ENCODE measurements at regions not wholly inside any gene's neighbourhood (a gene's known extent, or its start where the extent isn't known, plus 50 kb on each side); places are given as distances from the start of the nearest gene placed in this dataset.
A peak's percentile ranks its signal among the peaks of the same experiment; 100 is the strongest.
"Not testable (repeated sequence)": the region's sequence is repeated elsewhere in the genome, so short reads cannot be mapped to it uniquely, and the experiment has no call there.

DNA sequence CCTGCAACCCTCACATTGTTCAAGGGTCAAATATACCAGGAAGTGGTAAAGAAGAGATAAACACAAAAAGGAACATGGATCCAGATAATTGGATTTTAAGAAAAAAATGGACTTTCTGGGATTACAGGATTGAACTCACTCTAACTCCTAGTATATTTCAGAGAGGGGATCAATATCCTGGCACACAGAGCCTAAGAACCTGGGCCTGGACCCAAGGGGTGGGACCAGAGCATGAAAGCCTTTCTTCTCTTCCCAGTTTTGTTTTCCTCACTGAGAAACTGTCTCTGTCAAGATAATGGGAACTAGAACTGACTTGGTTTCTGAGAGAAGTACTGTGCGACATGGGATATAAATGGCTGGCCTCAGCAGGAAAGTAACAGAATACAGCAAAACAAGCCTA, 422.8 kb upstream of the STXBP6 start:
- in situ Hi-C loops (cut with HindIII; ENCODE audit: low pct_ligation_motif_present, low pct_unique_long_range_greater_than_20kb, low sequenced_read_pairs): no loop called here

DNA sequence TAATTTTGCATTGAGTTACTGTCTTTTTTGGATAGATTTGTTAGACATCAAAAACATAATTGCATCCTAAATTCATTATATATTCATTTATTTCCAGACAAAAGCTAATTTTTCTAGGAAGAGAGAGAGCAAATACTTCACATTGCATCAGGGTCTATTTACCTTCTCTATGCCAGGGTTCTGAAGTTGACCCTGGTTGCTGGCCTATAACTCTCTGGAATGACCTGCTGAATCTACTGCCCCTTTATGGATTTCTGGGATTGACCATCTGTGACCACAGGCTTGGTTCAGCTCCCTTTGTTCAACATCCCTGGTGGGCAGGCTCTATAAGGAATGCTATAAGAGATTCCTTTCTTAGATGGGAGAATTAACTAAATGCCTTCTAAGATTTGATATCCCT, 414.8 kb upstream of the STXBP6 start:
- DNase-seq: no peak
- in situ Hi-C loops (cut with HindIII; ENCODE audit: low pct_ligation_motif_present, low pct_unique_long_range_greater_than_20kb, low sequenced_read_pairs): no loop called here

More for the DNA sequence above, 422.8 kb upstream of the STXBP6 start:
- no peak for DNase-seq

- in situ Hi-C loops (cut with HindIII; ENCODE audit: low pct_ligation_motif_present, low pct_unique_long_range_greater_than_20kb, low sequenced_read_pairs): no loop called here
- DNase-seq: no peak
Measured at GRCh38 chr14:25464078-25464477, 414.1 kb upstream of the STXBP6 start.

DNA sequence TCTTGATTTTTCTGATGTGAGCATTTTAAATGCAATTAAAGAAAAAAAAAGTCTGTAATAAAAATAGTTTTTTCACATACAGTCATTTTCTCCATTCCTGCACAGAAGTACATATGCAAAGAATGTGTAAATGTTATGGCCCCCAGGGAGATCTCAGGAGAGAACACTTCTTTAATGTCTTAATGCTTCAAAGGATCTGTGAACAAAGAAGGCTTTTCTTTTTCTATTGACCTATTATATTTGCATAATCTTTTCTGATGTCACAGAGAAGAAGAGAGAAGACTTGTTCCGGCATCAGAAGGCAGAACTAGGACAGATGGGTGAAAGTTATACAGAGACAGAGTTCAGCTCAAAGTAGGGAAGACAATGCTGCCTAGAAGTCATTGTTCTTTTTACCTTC, 413.5 kb upstream of the STXBP6 start:
- DNase-seq: no peak
- in situ Hi-C loops (cut with HindIII; ENCODE audit: low pct_ligation_motif_present, low pct_unique_long_range_greater_than_20kb, low sequenced_read_pairs): no loop called here

DNA sequence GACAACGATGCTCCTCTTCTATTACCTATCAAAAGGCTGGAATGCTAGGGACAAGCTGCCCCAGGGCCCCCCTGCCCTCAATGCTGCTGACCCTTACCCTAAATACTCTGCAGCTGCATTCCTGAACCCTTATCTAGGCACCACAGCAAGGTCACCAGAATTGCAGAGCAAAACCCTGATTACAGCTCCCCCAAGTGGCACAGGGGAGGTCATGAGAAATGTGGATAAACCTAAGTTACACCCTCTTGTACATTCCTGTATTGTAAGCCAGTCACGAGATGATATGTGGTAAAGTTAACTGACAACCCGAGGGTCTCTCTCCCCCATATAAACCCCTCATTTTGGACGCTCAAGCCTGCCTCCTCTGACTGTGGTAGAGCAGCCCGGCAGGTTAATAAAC, 411.8 kb upstream of the STXBP6 start:
- in situ Hi-C loops (cut with HindIII; ENCODE audit: low pct_ligation_motif_present, low pct_unique_long_range_greater_than_20kb, low sequenced_read_pairs): no loop called here
- no peak for DNase-seq

DNA sequence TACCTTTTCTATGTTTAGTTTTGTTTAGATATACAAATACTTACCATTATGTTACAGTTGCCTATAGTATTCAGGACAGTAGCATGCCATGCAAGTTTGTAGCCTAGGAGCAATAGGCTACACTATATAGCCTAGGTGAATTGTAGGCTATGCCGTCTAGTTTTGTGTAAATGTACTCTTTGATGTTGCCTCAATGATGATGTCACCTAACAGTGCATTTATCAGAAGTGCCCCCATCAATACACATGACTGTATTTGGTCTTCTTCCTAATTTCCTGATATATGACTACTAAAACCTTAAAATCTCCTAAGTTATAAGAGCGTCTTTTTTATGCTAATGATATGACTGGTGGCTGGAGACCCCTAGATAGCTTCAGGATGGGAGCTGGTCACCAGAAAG, 394.4 kb upstream of the STXBP6 start:
- no peak for DNase-seq
- in situ Hi-C loops (cut with HindIII; ENCODE audit: low pct_ligation_motif_present, low pct_unique_long_range_greater_than_20kb, low sequenced_read_pairs): no loop called here

GRCh38 chr14:25440382-25440781, 390.4 kb upstream of the STXBP6 start:
- DNase-seq; in situ Hi-C loops (cut with HindIII; ENCODE audit: low pct_ligation_motif_present, low pct_unique_long_range_greater_than_20kb, low sequenced_read_pairs): not testable (repeated sequence)

GRCh38 chr14:25436906-25437305, 387.0 kb upstream of the STXBP6 start:
- in situ Hi-C loops (cut with HindIII; ENCODE audit: low pct_ligation_motif_present, low pct_unique_long_range_greater_than_20kb, low sequenced_read_pairs): no loop called here
- DNase-seq: no peak

- DNase-seq: no peak
- in situ Hi-C loops (cut with HindIII; ENCODE audit: low pct_ligation_motif_present, low pct_unique_long_range_greater_than_20kb, low sequenced_read_pairs): no loop called here
Measured at GRCh38 chr14:25436288-25436875, 386.4 kb upstream of the STXBP6 start.

DNA sequence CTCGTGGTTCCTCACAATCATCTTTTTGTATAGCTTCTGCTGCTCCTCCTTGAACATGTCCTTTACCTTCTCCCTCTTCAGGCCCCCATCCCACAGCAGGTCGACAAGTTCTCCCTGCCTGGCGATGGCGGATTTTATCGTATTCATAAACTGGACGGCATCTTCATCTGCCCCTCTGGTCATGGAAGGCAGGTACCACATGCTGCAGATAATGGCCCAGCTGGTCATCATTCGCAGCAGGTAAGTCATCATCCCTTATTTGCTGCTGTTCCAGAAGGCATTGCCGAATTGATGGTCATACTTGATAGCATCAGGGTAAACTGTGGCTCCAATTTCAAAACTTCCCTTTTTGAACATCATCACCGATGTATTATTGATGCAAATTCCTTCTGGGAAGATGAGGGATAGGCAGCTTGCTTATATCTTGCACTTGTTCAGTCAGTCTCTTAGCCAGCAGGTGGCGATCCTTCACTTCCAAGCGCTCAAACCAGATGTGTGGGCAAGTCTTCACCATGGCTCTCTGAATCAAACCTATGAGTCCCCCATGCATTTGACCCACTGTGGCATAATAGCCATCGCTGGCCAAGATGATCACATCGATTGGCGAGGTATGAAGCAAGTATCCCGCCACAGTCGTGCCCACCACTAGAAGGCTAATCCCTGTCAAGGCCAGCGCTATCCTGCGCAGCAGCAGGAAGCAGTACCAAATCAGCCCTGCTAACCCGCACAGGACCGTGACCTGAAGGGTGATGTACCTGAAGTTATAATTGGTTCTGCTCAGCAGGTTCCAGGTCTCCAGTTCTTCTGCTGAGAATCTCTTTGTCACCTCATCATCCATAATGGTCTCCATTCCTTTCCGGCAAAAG, 381.5 kb upstream of the STXBP6 start:
- peak; percentile 23 for DNase-seq
- in situ Hi-C loops (cut with HindIII; ENCODE audit: low pct_ligation_motif_present, low pct_unique_long_range_greater_than_20kb, low sequenced_read_pairs): no loop called here

- in situ Hi-C loops (cut with HindIII; ENCODE audit: low pct_ligation_motif_present, low pct_unique_long_range_greater_than_20kb, low sequenced_read_pairs): no loop called here
Measured at GRCh38 chr14:25430808-25431207, 380.9 kb upstream of the STXBP6 start.

GRCh38 chr14:25412998-25413397, 363.1 kb upstream of the STXBP6 start:
- in situ Hi-C loops (cut with HindIII; ENCODE audit: low pct_ligation_motif_present, low pct_unique_long_range_greater_than_20kb, low sequenced_read_pairs): no loop called here
- DNase-seq: no peak

More at GRCh38 chr14:25430808-25431207, 380.9 kb upstream of the STXBP6 start:
- DNase-seq: no peak

GRCh38 chr14:25411781-25412757, 362.1 kb upstream of the STXBP6 start:
- in situ Hi-C loops (cut with HindIII; ENCODE audit: low pct_ligation_motif_present, low pct_unique_long_range_greater_than_20kb, low sequenced_read_pairs): no loop called here
- peak; percentile 10 for DNase-seq

- DNase-seq: peak; percentile 49
- in situ Hi-C loops (cut with HindIII; ENCODE audit: low pct_ligation_motif_present, low pct_unique_long_range_greater_than_20kb, low sequenced_read_pairs): no loop called here
Measured at GRCh38 chr14:25406818-25407217, 356.9 kb upstream of the STXBP6 start.

GRCh38 chr14:25400607-25401206, 350.8 kb upstream of the STXBP6 start:
- in situ Hi-C loops (cut with HindIII; ENCODE audit: low pct_ligation_motif_present, low pct_unique_long_range_greater_than_20kb, low sequenced_read_pairs): no loop called here
- DNase-seq: peak; percentile 50

GRCh38 chr14:25396128-25396527, 346.2 kb upstream of the STXBP6 start:
- in situ Hi-C loops (cut with HindIII; ENCODE audit: low pct_ligation_motif_present, low pct_unique_long_range_greater_than_20kb, low sequenced_read_pairs): no loop called here
- DNase-seq: no peak

GRCh38 chr14:25394791-25395391, 344.9 kb upstream of the STXBP6 start:
- DNase-seq: no peak
- in situ Hi-C loops (cut with HindIII; ENCODE audit: low pct_ligation_motif_present, low pct_unique_long_range_greater_than_20kb, low sequenced_read_pairs): no loop called here

GRCh38 chr14:25394356-25394755, 344.4 kb upstream of the STXBP6 start:
- DNase-seq: no peak
- in situ Hi-C loops (cut with HindIII; ENCODE audit: low pct_ligation_motif_present, low pct_unique_long_range_greater_than_20kb, low sequenced_read_pairs): no loop called here

Measured in ACHN (cell line).